BLaER1 treated with 17β-estradiol and CSF1 and Interleukin-3, amounts not matched to agents 10 nM and 100 nM (cell line): ENCODE measurements at regions not wholly inside any gene's neighbourhood (a gene's known extent, or its start where the extent isn't known, plus 50 kb on each side); places are given as distances from the start of the nearest gene placed in this dataset.

Experiments
- H3K27ac ChIP-seq, 11 experiments: shearing (Covaris generic); formaldehyde crosslinking; 2 replicates each; pipeline ENCODE4 v1.8.1; 2022
- H3K27me3 ChIP-seq, 11 experiments: shearing (Covaris generic); formaldehyde crosslinking; 2 replicates each; pipeline ENCODE4 v1.8.1; 2022
- H3K36me3 ChIP-seq, 11 experiments: shearing (Covaris generic); formaldehyde crosslinking; 2 replicates each; pipeline ENCODE4 v1.8.1; 2022
- H3K4me1 ChIP-seq, 10 experiments: shearing (Covaris generic); formaldehyde crosslinking; 2 replicates each; pipeline ENCODE4 v1.8.1; 2022
- H3K4me2 ChIP-seq, 11 experiments: shearing (Covaris generic); formaldehyde crosslinking; 2 replicates each; pipeline ENCODE4 v1.8.1; 2022
- H3K4me3 ChIP-seq, 10 experiments: shearing (Covaris generic); formaldehyde crosslinking; 2 replicates each; pipeline ENCODE4 v1.8.1; 2022
- H3K9ac ChIP-seq, 11 experiments: shearing (Covaris generic); formaldehyde crosslinking; 2 replicates each; pipeline ENCODE4 v1.8.1; 2022
- H3K9me3 ChIP-seq, 11 experiments: shearing (Covaris generic); formaldehyde crosslinking; replicated peaks in 1 of 11; 2 replicates each; pipeline ENCODE4 v1.8.1; 2022
- H4K20me1 ChIP-seq, 11 experiments: shearing (Covaris generic); formaldehyde crosslinking; 2 replicates each; pipeline ENCODE4 v1.8.1; 2022
- Cebpa-rat ChIP-seq, 11 experiments: shearing (Covaris generic); IDR thresholded peaks; 2 replicates each; pipeline ENCODE4 v1.8.1; 2022

DNA sequence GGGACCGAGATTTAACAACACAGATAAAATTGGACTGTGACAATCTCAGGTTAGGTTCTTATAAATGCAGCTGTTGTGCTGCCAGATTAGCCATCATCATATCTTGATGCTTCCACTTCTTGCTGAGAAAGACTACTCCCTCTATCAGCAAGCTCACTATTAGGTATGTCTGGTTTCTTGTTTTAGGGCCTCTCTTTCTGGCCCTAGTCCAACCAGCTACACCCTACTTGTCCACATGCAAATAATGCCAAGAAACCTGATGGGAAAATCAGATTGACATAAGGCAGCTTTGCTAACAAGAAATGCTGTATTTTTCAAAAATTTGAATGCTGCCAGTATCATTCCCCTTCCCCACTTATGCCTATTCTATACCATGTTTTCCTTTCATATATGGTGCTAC is 296.0 kb downstream of the RMST start:
- H3K27me3 ChIP-seq: no peaks in the 10 kb centered on the region
- H3K4me3 ChIP-seq: no peak overlapping the region
- no peaks in the 10 kb centered on the region for H3K36me3 ChIP-seq
- no peak for TF ChIP-seq Cebpa-rat (IDR thresholded peaks at IDR 0.05)
- 0 out of 20 replicates have a peak, but pooled peaks cover 0 to 6% (median 0%) of the 10 kb centered on the region in 10 experiments for H3K4me1 ChIP-seq
- H3K9me3 ChIP-seq: peaks cover 0 to 13% (median 0%) of the 10 kb centered on the region in 11 experiments; a peak in 2 of 22 replicates
- no peak overlapping the region for H3K9ac ChIP-seq
- H3K27ac ChIP-seq: no peak overlapping the region
- H3K4me2 ChIP-seq: no peak overlapping the region
- no peaks in the 10 kb centered on the region for H4K20me1 ChIP-seq

GRCh38 chr12:97760601-97761000 is 298.0 kb downstream of the RMST start:
- Histone ChIP-seq H3K4me1 (0 out of 20 replicates have a peak, but pooled peaks cover 0 to 6% (median 0%) of the 10 kb centered on the region in 10 experiments), H3K9me3 (peaks cover 0 to 13% (median 0%) of the 10 kb centered on the region in 11 experiments; a peak in 2 of 22 replicates), H3K36me3 (no peaks in the 10 kb centered on the region), H4K20me1 (no peaks in the 10 kb centered on the region), H3K27me3 (no peaks in the 10 kb centered on the region), H3K4me3 (no peak overlapping the region), H3K27ac (no peak overlapping the region), H3K4me2 (no peak overlapping the region), H3K9ac (no peak overlapping the region)
- TF ChIP-seq Cebpa-rat (IDR thresholded peaks at IDR 0.05): no peak

GRCh38 chr12:97763113-97763512 is 300.5 kb downstream of the RMST start:
- H3K27me3 ChIP-seq: no peaks in the 10 kb centered on the region

GRCh38 chr12:97764700-97765099 is 302.1 kb downstream of the RMST start:
- Histone ChIP-seq H3K36me3 (no peaks in the 10 kb centered on the region), H3K4me3 (no peak overlapping the region), H3K27ac (no peak overlapping the region), H3K4me2 (no peak overlapping the region), H4K20me1 (no peaks in the 10 kb centered on the region), H3K4me1 (no peaks in the 10 kb centered on the region), H3K9ac (no peak overlapping the region), H3K9me3 (peaks cover 0 to 13% (median 0%) of the 10 kb centered on the region in 11 experiments; a peak in 2 of 22 replicates), H3K27me3 (no peaks in the 10 kb centered on the region)
- TF ChIP-seq Cebpa-rat (IDR thresholded peaks at IDR 0.05): no peak

More at GRCh38 chr12:97763113-97763512, 300.5 kb downstream of the RMST start:
- Histone ChIP-seq H3K9ac (no peak overlapping the region), H3K4me2 (no peak overlapping the region), H3K36me3 (no peaks in the 10 kb centered on the region), H3K4me1 (0 out of 20 replicates have a peak, but pooled peaks cover 0 to under 1% (median 0%) of the 10 kb centered on the region in 10 experiments), H3K9me3 (peaks cover 0 to 13% (median 0%) of the 10 kb centered on the region in 11 experiments; a peak in 2 of 22 replicates), H3K4me3 (no peak overlapping the region), H3K27ac (no peak overlapping the region), H4K20me1 (no peaks in the 10 kb centered on the region)
- TF ChIP-seq Cebpa-rat (IDR thresholded peaks at IDR 0.05): no peak

DNA sequence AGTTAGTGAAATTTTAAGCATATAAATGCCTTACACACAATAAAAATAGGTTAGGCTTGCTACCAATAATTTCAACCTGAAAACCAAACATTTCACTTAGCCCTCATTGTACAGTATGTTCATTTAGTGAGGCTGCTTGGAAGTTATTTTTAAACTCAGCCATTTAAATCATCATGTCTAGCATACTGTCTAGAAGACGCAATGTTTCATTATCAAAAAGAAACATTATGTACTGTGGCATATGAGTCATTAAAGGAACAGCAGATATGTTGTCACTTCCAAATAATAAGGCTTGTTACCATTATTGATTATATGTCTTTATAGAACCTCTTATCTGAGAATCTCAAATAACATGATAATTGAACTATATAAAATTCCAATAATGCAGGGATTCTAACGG is 304.7 kb downstream of the RMST start:
- Histone ChIP-seq H3K9me3 (peaks cover 0 to 7% (median 2%) of the 10 kb centered on the region in 11 experiments; a peak in 8 of 22 replicates), H3K9ac (no peak overlapping the region), H3K27me3 (no peaks in the 10 kb centered on the region), H3K36me3 (no peaks in the 10 kb centered on the region), H4K20me1 (no peaks in the 10 kb centered on the region), H3K4me1 (no peaks in the 10 kb centered on the region), H3K27ac (no peak overlapping the region), H3K4me2 (no peak overlapping the region), H3K4me3 (no peak overlapping the region)
- TF ChIP-seq Cebpa-rat (IDR thresholded peaks at IDR 0.05): no peak

GRCh38 chr12:97778111-97778510 is 315.5 kb downstream of the RMST start:
- Histone ChIP-seq H3K27ac (no peak overlapping the region), H3K27me3 (no peaks in the 10 kb centered on the region), H4K20me1 (no peaks in the 10 kb centered on the region), H3K4me3 (no peak overlapping the region), H3K36me3 (no peaks in the 10 kb centered on the region), H3K9ac (no peak overlapping the region), H3K9me3 (peaks cover under 1 to 14% (median 6%) of the 10 kb centered on the region in 11 experiments; a peak in 19 of 22 replicates), H3K4me1 (0 out of 20 replicates have a peak, but pooled peaks cover 0 to 4% (median 0%) of the 10 kb centered on the region in 10 experiments), H3K4me2 (no peak overlapping the region)
- no peak for TF ChIP-seq Cebpa-rat (IDR thresholded peaks at IDR 0.05)

GRCh38 chr12:97781342-97781741 is 318.7 kb downstream of the RMST start:
- Histone ChIP-seq H3K27me3 (no peaks in the 10 kb centered on the region), H3K36me3 (no peaks in the 10 kb centered on the region), H3K27ac (no peak overlapping the region), H3K4me3 (no peak overlapping the region), H3K4me2 (no peak overlapping the region), H4K20me1 (no peaks in the 10 kb centered on the region), H3K9ac (no peak overlapping the region), H3K9me3 (peaks cover 0 to 8% (median 0%) of the 10 kb centered on the region in 11 experiments; a peak in 5 of 22 replicates), H3K4me1 (0 out of 20 replicates have a peak, but pooled peaks cover 0 to 4% (median 0%) of the 10 kb centered on the region in 10 experiments)
- TF ChIP-seq Cebpa-rat (IDR thresholded peaks at IDR 0.05): no peak

GRCh38 chr12:97784904-97785303 is 322.3 kb downstream of the RMST start:
- TF ChIP-seq Cebpa-rat (IDR thresholded peaks at IDR 0.05): no peak
- Histone ChIP-seq H3K27me3 (no peaks in the 10 kb centered on the region), H3K27ac (no peak overlapping the region), H3K36me3 (no peaks in the 10 kb centered on the region), H3K4me2 (no peak overlapping the region), H3K4me3 (no peak overlapping the region), H3K4me1 (no peaks in the 10 kb centered on the region), H3K9me3 (no peaks in the 10 kb centered on the region), H4K20me1 (no peaks in the 10 kb centered on the region), H3K9ac (no peak overlapping the region)

DNA sequence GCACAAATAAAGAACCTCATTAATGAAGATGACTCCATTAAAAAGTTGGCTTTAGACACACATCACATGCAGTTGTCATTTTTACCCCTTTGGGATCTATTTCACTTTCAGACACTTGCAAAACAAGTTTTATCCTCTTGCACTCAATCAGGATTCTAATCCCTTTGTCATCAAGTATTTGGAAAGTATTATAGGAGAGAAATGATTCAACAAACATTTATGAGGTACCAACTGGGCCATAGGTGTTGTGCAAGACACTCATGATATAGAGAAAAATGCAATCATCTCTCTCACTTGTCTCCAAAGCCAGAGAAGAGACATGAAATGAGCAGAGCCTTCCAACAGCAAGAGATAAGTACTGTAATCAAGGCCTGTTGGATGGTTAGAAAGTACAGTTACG is 327.7 kb downstream of the RMST start:
- H3K9ac ChIP-seq: no peak overlapping the region
- H3K4me3 ChIP-seq: no peak overlapping the region
- no peaks in the 10 kb centered on the region for H3K36me3 ChIP-seq
- no peaks in the 10 kb centered on the region for H3K27me3 ChIP-seq
- no peak; a peak in 1 of 22 replicates for TF ChIP-seq Cebpa-rat (IDR thresholded peaks at IDR 0.05)
- H3K4me1 ChIP-seq: no peaks in the 10 kb centered on the region
- no peak overlapping the region for H3K27ac ChIP-seq
- no peak overlapping the region for H3K4me2 ChIP-seq
- H3K9me3 ChIP-seq: peaks cover 20 to 32% (median 24%) of the 10 kb centered on the region in 11 experiments
- no peaks in the 10 kb centered on the region for H4K20me1 ChIP-seq

DNA sequence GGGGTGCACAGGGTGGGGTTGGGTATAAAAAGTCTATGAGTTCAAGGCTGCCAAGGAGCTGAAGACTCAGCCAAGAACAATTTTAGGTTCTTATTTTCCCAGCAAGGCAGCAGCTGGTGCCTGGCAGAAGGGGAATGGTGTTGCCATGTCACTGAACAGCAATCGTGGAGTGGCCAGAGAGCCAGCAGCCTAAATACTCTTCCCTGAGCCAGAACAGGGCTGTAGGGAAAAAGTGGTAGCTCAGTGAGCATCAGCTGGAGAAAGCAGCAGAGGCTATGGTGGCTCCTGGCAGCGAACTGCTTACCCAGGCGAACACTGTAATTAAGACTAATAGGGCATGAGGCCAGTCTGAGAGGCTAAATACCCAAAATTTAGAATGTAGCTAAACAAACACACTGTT is 334.9 kb downstream of the RMST start:
- no peak for TF ChIP-seq Cebpa-rat (IDR thresholded peaks at IDR 0.05)
- H4K20me1 ChIP-seq: no peaks in the 10 kb centered on the region
- H3K27ac ChIP-seq: no peak overlapping the region
- H3K4me1 ChIP-seq: peaks cover 0 to 6% (median 0%) of the 10 kb centered on the region in 10 experiments; a peak in 2 of 20 replicates
- no peak overlapping the region for H3K4me2 ChIP-seq
- no peak overlapping the region for H3K9ac ChIP-seq
- no peaks in the 10 kb centered on the region for H3K27me3 ChIP-seq
- no peak overlapping the region for H3K4me3 ChIP-seq
- peaks cover 10 to 21% (median 13%) of the 10 kb centered on the region in 11 experiments for H3K9me3 ChIP-seq
- no peaks in the 10 kb centered on the region for H3K36me3 ChIP-seq
